IMR-90 (cell line): ENCODE measurements at regions not wholly inside any gene's neighbourhood (a gene's known extent, or its start where the extent isn't known, plus 50 kb on each side); places are given as distances from the start of the nearest gene placed in this dataset.

ENCODE experiments used
- ATAC-seq: fragments of 200-7000 bp; cut with Tn5 transposase; 2 replicates; pipeline ENCODE4 v1.9.1; 2020; ENCODE audit warnings: low read depth, mild to moderate bottlenecking, moderate library complexity
- BruUV-seq: library from RNA; stranded (reverse); fragments of 400-500 nt; replicated peaks from 2 replicates; lab custom pipeline; 2021; lab: Mats Ljungman, UMichigan
- CTCF ChIA-PET: fragments of 300-600 bp; formaldehyde crosslinking; extraction: SDS; loops from one replicate; lab custom pipeline; 2021; ENCODE audit warnings: antibody characterized with exemption; lab: Yijun Ruan, JAX
- POLR2A ChIA-PET: fragments of 300-600 bp; sonication (Branson Sonifier 250); formaldehyde crosslinking; loops from one replicate; lab custom pipeline; 2022; ENCODE audit warnings: antibody characterized with exemption; ENCODE audit not compliant: unreplicated experiment; lab: Charles Lee
- DNase-seq: peaks from one replicate; pipeline ENCODE4 v3.0.0; 2013
- H2AFZ ChIP-seq: replicated peaks from 2 replicates; pipeline ENCODE3; 2013; ENCODE audit warnings: low read length, mild to moderate bottlenecking; ENCODE audit not compliant: poor library complexity
- H2AK5ac ChIP-seq: 2 replicates; pipeline ENCODE4 v1.6.1; 2013; ENCODE audit warnings: low read depth, low read length, inconsistent platforms
- H2AK9ac ChIP-seq: replicated peaks from 2 replicates; pipeline ENCODE3; 2013; ENCODE audit warnings: mild to moderate bottlenecking, low read depth, low read length, moderate library complexity; ENCODE audit not compliant: poor library complexity
- H2BK120ac ChIP-seq: 2 replicates; pipeline ENCODE4 v1.6.1; 2013; ENCODE audit warnings: low read depth, low read length, inconsistent platforms
- H2BK15ac ChIP-seq: 3 replicates; pipeline ENCODE4 v1.6.1; 2013; ENCODE audit warnings: low read depth, low read length, inconsistent platforms
- H2BK20ac ChIP-seq: 2 replicates; pipeline ENCODE4 v1.6.1; 2013; ENCODE audit warnings: low read depth, mild to moderate bottlenecking, inconsistent platforms, low read length, moderate library complexity
- H2BK5ac ChIP-seq: 2 replicates; pipeline ENCODE4 v1.6.1; 2013; ENCODE audit warnings: mild to moderate bottlenecking, low read depth, low read length, inconsistent platforms; ENCODE audit not compliant: poor library complexity, severe bottlenecking
- H3K14ac ChIP-seq: replicated peaks from 2 replicates; pipeline ENCODE4 v1.6.1; 2013; ENCODE audit warnings: low read depth, low read length, inconsistent platforms
- H3K18ac ChIP-seq: 2 replicates; pipeline ENCODE4 v1.6.1; 2013; ENCODE audit warnings: low read depth, low read length, control low read depth
- H3K23ac ChIP-seq: 2 replicates; pipeline ENCODE4 v1.6.1; 2013; ENCODE audit warnings: low read depth, low read length, inconsistent platforms
- H3K27ac ChIP-seq: 2 replicates; pipeline ENCODE4 v1.5.1; 2013; ENCODE audit warnings: mild to moderate bottlenecking, control low read depth, low read length; ENCODE audit not compliant: insufficient read depth
- H3K27me3 ChIP-seq: 2 replicates; pipeline ENCODE4 v1.6.1; 2013; ENCODE audit warnings: low read length; ENCODE audit not compliant: control insufficient read depth, insufficient read depth
- H3K36me3 ChIP-seq: 2 replicates; pipeline ENCODE4 v1.6.1; 2013; ENCODE audit warnings: low read length, mixed read lengths; ENCODE audit not compliant: control insufficient read depth, insufficient read depth
- H3K4ac ChIP-seq: 2 replicates; pipeline ENCODE4 v1.6.1; 2013; ENCODE audit warnings: low read depth, low read length, inconsistent platforms
- H3K4me1 ChIP-seq: 2 replicates; pipeline ENCODE4 v1.6.1; 2013; ENCODE audit warnings: low read length, mixed read lengths; ENCODE audit not compliant: control insufficient read depth, insufficient read depth
- H3K4me2 ChIP-seq: 2 replicates; pipeline ENCODE4 v1.6.1; 2013; ENCODE audit warnings: low read depth, mild to moderate bottlenecking, control low read depth, low read length, moderate library complexity
- H3K4me3 ChIP-seq: 2 replicates; pipeline ENCODE4 v1.5.1; 2013; ENCODE audit warnings: low read depth, mild to moderate bottlenecking, control low read depth, low read length, moderate library complexity; ENCODE audit not compliant: insufficient read depth
- H3K56ac ChIP-seq: 2 replicates; pipeline ENCODE4 v1.6.1; 2013; ENCODE audit warnings: low read length, inconsistent platforms; ENCODE audit not compliant: insufficient read depth; ENCODE audit errors: extremely low read depth
- H3K79me1 ChIP-seq, 2 experiments: 2 replicates each; pipeline ENCODE4 v1.6.1; 2013; ENCODE audit warnings: low read length in 2 of 2, inconsistent platforms in 1 of 2, low read depth in 1 of 2
- H3K9ac ChIP-seq: 2 replicates; pipeline ENCODE4 v1.6.1; 2013; ENCODE audit warnings: low read depth, low read length, control low read depth
- H3K9me1 ChIP-seq: 2 replicates; pipeline ENCODE4 v1.6.1; 2013; ENCODE audit warnings: low read length, inconsistent platforms; ENCODE audit not compliant: insufficient read depth
- H3K9me3 ChIP-seq: 2 replicates; pipeline ENCODE4 v1.6.1; 2013; ENCODE audit warnings: low read length; ENCODE audit not compliant: control insufficient read depth, insufficient read depth
- H4K20me1 ChIP-seq: 2 replicates; pipeline ENCODE4 v1.6.1; 2013; ENCODE audit warnings: low read length, inconsistent platforms; ENCODE audit not compliant: insufficient read depth
- H4K5ac ChIP-seq: 2 replicates; pipeline ENCODE4 v1.6.1; 2013; ENCODE audit warnings: mild to moderate bottlenecking, low read depth, low read length, control low read depth
- H4K8ac ChIP-seq, 2 experiments: 2 replicates each; pipeline ENCODE4 v1.6.1; 2013; ENCODE audit warnings: low read depth in 2 of 2, low read length in 2 of 2, control low read depth in 1 of 2, inconsistent platforms in 1 of 2
- H4K91ac ChIP-seq: 2 replicates; pipeline ENCODE4 v1.6.1; 2013; ENCODE audit warnings: low read depth, low read length, inconsistent platforms; ENCODE audit not compliant: insufficient read depth
- CEBPB ChIP-seq: IDR thresholded peaks from 2 replicates; pipeline ENCODE4 v1.6.1; 2012; ENCODE audit warnings: low read depth, low read length, improper control_type of control experiment
- CHD1 ChIP-seq: IDR thresholded peaks from 2 replicates; pipeline ENCODE4 v1.6.1; 2012; ENCODE audit warnings: low read depth, low read length, improper control_type of control experiment
- CTCF ChIP-seq: conservative IDR thresholded peaks from 2 replicates; pipeline ENCODE4 v1.5.1; 2012; ENCODE audit warnings: mild to moderate bottlenecking, low read depth, low read length, improper control_type of control experiment
- ELK1 ChIP-seq: fragments of 150-350 bp; IDR thresholded peaks from 2 replicates; pipeline ENCODE4 v1.6.1; 2016; ENCODE audit warnings: low read depth, mild to moderate bottlenecking, low read length, moderate library complexity, borderline replicate concordance
- MAFK ChIP-seq: IDR thresholded peaks from 2 replicates; pipeline ENCODE4 v1.6.1; 2012; ENCODE audit warnings: low read depth, low read length, improper control_type of control experiment
- POLR2A ChIP-seq: IDR thresholded peaks from 2 replicates; pipeline ENCODE4 v1.6.1; 2012; ENCODE audit warnings: mild to moderate bottlenecking, low read depth, low read length
- RCOR1 ChIP-seq: IDR thresholded peaks from 2 replicates; pipeline ENCODE4 v1.6.1; 2012; ENCODE audit warnings: mild to moderate bottlenecking, low read length, improper control_type of control experiment; ENCODE audit not compliant: insufficient replicate concordance
- dilution Hi-C: fragments of 300-500 bp; cut with HindIII; formaldehyde crosslinking; loops from one replicate; pipeline ENCODE4 v1.14.3; 2018; ENCODE audit warnings: low sequenced_read_pairs; ENCODE audit not compliant: unreplicated experiment
- in situ Hi-C: fragments of 300-500 bp; cut with MboI; formaldehyde crosslinking; loops from 3 replicates; pipeline ENCODE4 v1.14.3; 2019; ENCODE audit warnings: low sequenced_read_pairs, inconsistent platforms, mixed read lengths
- intact Hi-C: fragments of 100-400 bp; cut with micrococcal nuclease; formaldehyde crosslinking; loops from 2 replicates; pipeline ENCODE4 v1.10.0; 2022

GRCh38 chr6:95837890-95838289 lies 177.9 kb upstream of the FUT9 start:
- no peak overlapping the region for H2BK120ac ChIP-seq
- H3K9me1 ChIP-seq: no peaks in the 10 kb centered on the region
- dilution Hi-C loops: no loop called here
- H3K36me3 ChIP-seq: no peaks in the 10 kb centered on the region
- no peak overlapping the region for H4K5ac ChIP-seq
- H4K20me1 ChIP-seq: no peaks in the 10 kb centered on the region
- no peak overlapping the region for H2BK20ac ChIP-seq
- ChIA-PET CTCF (no interaction called here), POLR2A (no interaction called here)
- intact Hi-C loops: no loop called here
- no peak overlapping the region for H3K18ac ChIP-seq
- no peak overlapping the region for H3K4me2 ChIP-seq
- H2AK9ac ChIP-seq: no peak overlapping the region
- ATAC-seq: no peak
- no peak overlapping the region for H3K4me3 ChIP-seq
- H3K4me1 ChIP-seq: no peaks in the 10 kb centered on the region
- no peak overlapping the region for H3K27ac ChIP-seq
- H2AFZ ChIP-seq: no peak overlapping the region
- peaks cover 4% of the 10 kb centered on the region for H3K9me3 ChIP-seq
- H4K91ac ChIP-seq: no peak overlapping the region
- H3K56ac ChIP-seq: no peak overlapping the region
- no peak overlapping the region for H2BK5ac ChIP-seq
- no peak overlapping the region for H2AK5ac ChIP-seq
- no TSS peak for BruUV-seq
- no peak overlapping the region for H3K9ac ChIP-seq
- in situ Hi-C loops: no loop called here
- H3K27me3 ChIP-seq: no peaks in the 10 kb centered on the region
- DNase-seq: no peak
- TF ChIP-seq CEBPB: no peak
- no peak for TF ChIP-seq CHD1
- TF ChIP-seq MAFK: no peak
- no peak for TF ChIP-seq RCOR1
- no peak for TF ChIP-seq ELK1
- TF ChIP-seq POLR2A: no peak
- TF ChIP-seq CTCF: no peak
- no peaks in the 10 kb centered on the region for H3K79me1 ChIP-seq
- no peak overlapping the region for H3K4ac ChIP-seq
- H3K14ac ChIP-seq: no peak overlapping the region
- no peak overlapping the region for H3K23ac ChIP-seq
- H2BK15ac ChIP-seq: no peak overlapping the region
- no peak overlapping the region for H4K8ac ChIP-seq
